ENCODE measurements at regions not wholly inside any gene's neighbourhood (a gene's known extent, or its start where the extent isn't known, plus 50 kb on each side); places are given as distances from the start of the nearest gene placed in this dataset.

DNA sequence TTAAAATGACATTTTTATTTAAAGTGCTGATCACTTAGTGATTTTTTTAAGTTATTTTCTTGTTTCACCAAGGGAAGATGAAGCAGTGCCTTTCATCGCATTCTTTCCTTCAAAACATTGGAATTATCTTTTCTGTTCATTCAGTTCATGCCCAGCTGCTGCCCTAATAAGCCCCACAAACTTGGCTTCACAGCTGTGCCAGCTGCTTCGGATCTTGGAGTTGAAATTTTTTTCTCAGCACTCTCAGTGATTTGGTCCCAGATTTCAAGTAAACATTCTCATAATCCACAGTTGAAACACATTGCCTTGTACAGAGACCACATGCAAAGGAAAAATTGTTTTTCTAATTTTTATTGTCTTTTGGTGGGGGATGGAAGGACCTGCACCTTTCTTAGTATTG, 353.3 kb upstream of the LRP1B start:
- TF ChIP-seq ZNF384 (IDR thresholded peaks at IDR 0.05) (no peak), ELF4 (IDR thresholded peaks at IDR 0.05) (no peak), L3MBTL2 (conservative IDR thresholded peaks at IDR 0.05) (no peak), NFRKB (IDR thresholded peaks at IDR 0.05) (no peak), FOXA1 (IDR thresholded peaks at IDR 0.05) (no peak), TARDBP (IDR thresholded peaks at IDR 0.05) (no peak), FOXM1 (IDR thresholded peaks at IDR 0.05; ENCODE audit: borderline replicate concordance) (no peak), SP1 (IDR thresholded peaks at IDR 0.05) (no peak), LEF1 (IDR thresholded peaks at IDR 0.05; ENCODE audit: borderline replicate concordance) (no peak), CTBP1 (IDR thresholded peaks at IDR 0.05; ENCODE audit: borderline replicate concordance) (no peak), SUZ12 (IDR thresholded peaks at IDR 0.05) (no peak), HDGF (IDR thresholded peaks at IDR 0.05; ENCODE audit: borderline replicate concordance) (no peak), ARNT (IDR thresholded peaks at IDR 0.05) (no peak), FOXK2 (IDR thresholded peaks at IDR 0.05) (no peak), BHLHE40 (IDR thresholded peaks at IDR 0.05; ENCODE audit: borderline replicate concordance) (no peak)
- TF ChIP-seq, protein P1, sequence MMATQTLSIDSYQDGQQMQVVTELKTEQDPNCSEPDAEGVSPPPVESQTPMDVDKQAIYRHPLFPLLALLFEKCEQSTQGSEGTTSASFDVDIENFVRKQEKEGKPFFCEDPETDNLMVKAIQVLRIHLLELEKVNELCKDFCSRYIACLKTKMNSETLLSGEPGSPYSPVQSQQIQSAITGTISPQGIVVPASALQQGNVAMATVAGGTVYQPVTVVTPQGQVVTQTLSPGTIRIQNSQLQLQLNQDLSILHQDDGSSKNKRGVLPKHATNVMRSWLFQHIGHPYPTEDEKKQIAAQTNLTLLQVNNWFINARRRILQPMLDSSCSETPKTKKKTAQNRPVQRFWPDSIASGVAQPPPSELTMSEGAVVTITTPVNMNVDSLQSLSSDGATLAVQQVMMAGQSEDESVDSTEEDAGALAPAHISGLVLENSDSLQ (IDR thresholded peaks at IDR 0.05), result no peak
- ChIA-PET POLR2A (no interaction called here), CTCF (interaction anchor here (0.6 kb wide), 1 partner anchor 126 kb away, joined by 3 read pairs; no protein-coding TSS in a partner anchor)

DNA sequence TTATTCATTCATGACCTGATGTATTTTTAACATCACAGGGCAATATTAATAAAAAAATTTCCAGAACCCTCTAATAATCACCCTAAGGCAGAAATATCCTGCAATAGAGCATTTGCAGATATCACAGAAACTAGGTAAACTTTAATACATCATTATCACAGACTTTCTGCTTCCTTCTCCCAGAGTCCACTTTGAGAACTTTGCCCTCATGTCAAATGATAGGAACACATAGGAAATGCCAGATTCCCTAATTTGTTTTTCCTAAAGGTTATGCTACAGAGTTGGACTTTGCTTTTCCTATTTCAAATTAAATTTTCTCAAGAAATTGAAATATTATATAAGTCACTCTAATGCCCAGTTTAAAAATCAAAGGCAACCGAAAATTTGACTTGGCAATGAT, 352.8 kb upstream of the LRP1B start:
- no peak for TF ChIP-seq L3MBTL2 (conservative IDR thresholded peaks at IDR 0.05)
- TF ChIP-seq ARNT (IDR thresholded peaks at IDR 0.05), result no peak
- TF ChIP-seq LEF1 (IDR thresholded peaks at IDR 0.05; ENCODE audit: borderline replicate concordance), result no peak
- TF ChIP-seq HDGF (IDR thresholded peaks at IDR 0.05; ENCODE audit: borderline replicate concordance), result no peak
- no peak for TF ChIP-seq ELF4 (IDR thresholded peaks at IDR 0.05)
- TF ChIP-seq SP1 (IDR thresholded peaks at IDR 0.05), result no peak
- no peak for TF ChIP-seq FOXM1 (IDR thresholded peaks at IDR 0.05; ENCODE audit: borderline replicate concordance)
- TF ChIP-seq, protein P1 (IDR thresholded peaks at IDR 0.05), result no peak
- TF ChIP-seq NFRKB (IDR thresholded peaks at IDR 0.05), result no peak
- no peak for TF ChIP-seq SUZ12 (IDR thresholded peaks at IDR 0.05)
- TF ChIP-seq CTBP1 (IDR thresholded peaks at IDR 0.05; ENCODE audit: borderline replicate concordance), result no peak
- TF ChIP-seq TARDBP (IDR thresholded peaks at IDR 0.05), result no peak

More for the DNA sequence above, 353.3 kb upstream of the LRP1B start:
- no peak for DNase-seq (ENCODE audit: extremely low spot score)

DNA sequence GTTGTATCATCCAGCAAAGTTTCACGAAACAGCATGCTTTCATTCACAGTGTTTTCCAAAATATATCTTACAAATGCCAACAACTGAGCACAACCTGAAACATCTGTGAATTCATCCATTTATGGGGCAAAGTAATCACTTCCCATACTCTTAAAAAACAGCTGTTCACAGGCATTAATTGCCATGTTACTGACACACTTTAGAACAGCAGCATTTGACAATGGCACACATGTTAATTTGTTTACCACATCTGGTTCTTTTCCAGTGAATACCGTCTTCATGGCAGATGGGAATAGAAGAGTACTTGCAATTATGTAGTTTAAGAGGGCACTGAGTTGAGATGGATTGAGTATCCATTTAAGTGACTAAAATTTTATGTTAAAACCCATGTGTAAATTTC, 347.4 kb upstream of the LRP1B start:
- DNase-seq (ENCODE audit: extremely low spot score), result no peak
- CTCF ChIA-PET, result no interaction called here
- POLR2A ChIA-PET, result no interaction called here
- TF ChIP-seq ARNT (IDR thresholded peaks at IDR 0.05) (no peak), NFRKB (IDR thresholded peaks at IDR 0.05) (no peak), HDGF (IDR thresholded peaks at IDR 0.05; ENCODE audit: borderline replicate concordance) (no peak), FOXM1 (IDR thresholded peaks at IDR 0.05; ENCODE audit: borderline replicate concordance) (no peak), ZNF384 (IDR thresholded peaks at IDR 0.05) (no peak), FOXA1 (IDR thresholded peaks at IDR 0.05) (no peak), ELF4 (IDR thresholded peaks at IDR 0.05) (no peak), L3MBTL2 (conservative IDR thresholded peaks at IDR 0.05) (no peak), LEF1 (IDR thresholded peaks at IDR 0.05; ENCODE audit: borderline replicate concordance) (no peak), SUZ12 (IDR thresholded peaks at IDR 0.05) (no peak), TARDBP (IDR thresholded peaks at IDR 0.05) (no peak), FOXK2 (IDR thresholded peaks at IDR 0.05) (no peak), SP1 (IDR thresholded peaks at IDR 0.05) (no peak), CTBP1 (IDR thresholded peaks at IDR 0.05; ENCODE audit: borderline replicate concordance) (no peak), BHLHE40 (IDR thresholded peaks at IDR 0.05; ENCODE audit: borderline replicate concordance) (no peak)
- TF ChIP-seq, protein P1 (IDR thresholded peaks at IDR 0.05), result no peak

More for the DNA sequence above, 352.8 kb upstream of the LRP1B start:
- DNase-seq (ENCODE audit: extremely low spot score), result no peak
- ChIA-PET CTCF (no interaction called here), POLR2A (no interaction called here)

DNA sequence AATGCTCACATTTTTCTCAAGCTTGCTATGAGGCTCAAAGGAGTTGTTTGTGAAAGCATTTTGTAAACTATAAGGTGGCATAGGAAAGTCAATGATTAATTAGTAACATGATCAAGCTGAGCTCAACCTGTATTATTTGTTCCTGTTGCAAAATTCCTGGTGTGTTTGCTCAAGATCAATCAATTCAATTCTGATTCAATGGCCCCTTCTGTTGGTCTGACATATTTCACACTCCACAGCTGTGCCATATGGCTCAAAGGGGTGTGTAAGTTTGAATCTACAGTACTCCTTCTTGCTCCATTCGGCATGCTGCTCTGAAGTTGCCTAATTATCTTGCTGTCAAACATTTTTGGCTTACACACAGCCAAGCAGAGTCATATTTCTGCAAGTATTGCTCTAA, 341.6 kb upstream of the LRP1B start:
- ChIA-PET POLR2A (no interaction called here), CTCF (no interaction called here)
- TF ChIP-seq FOXM1 (IDR thresholded peaks at IDR 0.05; ENCODE audit: borderline replicate concordance), result no peak
- TF ChIP-seq SUZ12 (IDR thresholded peaks at IDR 0.05), result no peak
- no peak for TF ChIP-seq L3MBTL2 (conservative IDR thresholded peaks at IDR 0.05)
- TF ChIP-seq, protein P1 (IDR thresholded peaks at IDR 0.05), result no peak
- TF ChIP-seq ELF4 (IDR thresholded peaks at IDR 0.05), result no peak
- no peak for TF ChIP-seq LEF1 (IDR thresholded peaks at IDR 0.05; ENCODE audit: borderline replicate concordance)
- no peak for TF ChIP-seq FOXK2 (IDR thresholded peaks at IDR 0.05)
- no peak for TF ChIP-seq CTBP1 (IDR thresholded peaks at IDR 0.05; ENCODE audit: borderline replicate concordance)
- no peak for TF ChIP-seq SP1 (IDR thresholded peaks at IDR 0.05)
- no peak for TF ChIP-seq HDGF (IDR thresholded peaks at IDR 0.05; ENCODE audit: borderline replicate concordance)
- TF ChIP-seq ARNT (IDR thresholded peaks at IDR 0.05), result no peak
- TF ChIP-seq ZNF384 (IDR thresholded peaks at IDR 0.05), result no peak
- no peak for TF ChIP-seq FOXA1 (IDR thresholded peaks at IDR 0.05)
- no peak for DNase-seq (ENCODE audit: extremely low spot score)

DNA sequence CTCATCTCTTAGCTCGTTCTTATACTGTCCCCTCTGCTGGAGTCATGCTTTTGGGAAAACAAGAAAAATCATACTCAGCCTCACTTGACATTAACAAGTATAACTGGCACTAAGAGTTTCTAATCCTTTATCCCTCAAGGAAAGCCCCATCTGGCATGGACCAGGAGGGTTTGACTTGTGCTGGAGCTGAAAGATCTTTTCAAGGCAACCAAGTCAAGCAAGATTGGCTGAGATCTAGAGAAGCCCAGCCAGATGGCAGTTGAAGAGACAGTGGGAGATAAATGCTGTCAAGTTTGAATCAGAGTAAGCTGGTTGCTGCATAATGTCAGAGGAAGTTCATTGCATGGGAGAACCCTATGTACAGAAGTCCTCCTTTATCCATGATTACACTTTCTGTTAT, 336.5 kb upstream of the LRP1B start:
- ChIA-PET POLR2A (no interaction called here), CTCF (interaction anchor here (0.6 kb wide), 1 partner anchor 231 kb away, joined by 3 read pairs; no protein-coding TSS in a partner anchor)
- TF ChIP-seq LEF1 (IDR thresholded peaks at IDR 0.05; ENCODE audit: borderline replicate concordance) (no peak), TARDBP (IDR thresholded peaks at IDR 0.05) (no peak), L3MBTL2 (conservative IDR thresholded peaks at IDR 0.05) (no peak), CTBP1 (IDR thresholded peaks at IDR 0.05; ENCODE audit: borderline replicate concordance) (no peak), ARNT (IDR thresholded peaks at IDR 0.05) (no peak), HDGF (IDR thresholded peaks at IDR 0.05; ENCODE audit: borderline replicate concordance) (no peak), FOXA1 (IDR thresholded peaks at IDR 0.05) (no peak)
- DNase-seq (ENCODE audit: extremely low spot score), result no peak
